ENCODE measurements at regions not wholly inside any gene's neighbourhood (a gene's known extent, or its start where the extent isn't known, plus 50 kb on each side); places are given as distances from the start of the nearest gene placed in this dataset.

DNA sequence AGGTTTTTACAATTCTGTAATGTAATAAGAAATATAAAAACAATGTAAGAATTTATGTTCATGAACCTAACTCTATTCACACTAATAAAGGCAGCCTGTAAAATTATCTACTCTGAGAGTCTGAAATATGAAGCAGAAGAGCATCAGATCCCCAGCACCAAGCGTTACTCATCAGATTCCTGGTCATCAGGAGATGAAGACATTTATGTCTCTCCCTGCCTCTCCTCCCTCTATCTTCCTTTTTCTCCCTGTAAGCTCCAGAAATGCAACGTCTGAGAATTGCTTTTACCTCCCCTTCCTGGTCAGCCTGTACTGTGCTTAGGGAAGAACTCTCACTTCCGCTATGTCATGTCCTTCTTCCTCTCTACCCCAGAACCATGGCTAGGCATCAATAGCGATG is 114.4 kb upstream of the SLIT3 start (continued):
- TF ChIP-seq, protein P1, sequence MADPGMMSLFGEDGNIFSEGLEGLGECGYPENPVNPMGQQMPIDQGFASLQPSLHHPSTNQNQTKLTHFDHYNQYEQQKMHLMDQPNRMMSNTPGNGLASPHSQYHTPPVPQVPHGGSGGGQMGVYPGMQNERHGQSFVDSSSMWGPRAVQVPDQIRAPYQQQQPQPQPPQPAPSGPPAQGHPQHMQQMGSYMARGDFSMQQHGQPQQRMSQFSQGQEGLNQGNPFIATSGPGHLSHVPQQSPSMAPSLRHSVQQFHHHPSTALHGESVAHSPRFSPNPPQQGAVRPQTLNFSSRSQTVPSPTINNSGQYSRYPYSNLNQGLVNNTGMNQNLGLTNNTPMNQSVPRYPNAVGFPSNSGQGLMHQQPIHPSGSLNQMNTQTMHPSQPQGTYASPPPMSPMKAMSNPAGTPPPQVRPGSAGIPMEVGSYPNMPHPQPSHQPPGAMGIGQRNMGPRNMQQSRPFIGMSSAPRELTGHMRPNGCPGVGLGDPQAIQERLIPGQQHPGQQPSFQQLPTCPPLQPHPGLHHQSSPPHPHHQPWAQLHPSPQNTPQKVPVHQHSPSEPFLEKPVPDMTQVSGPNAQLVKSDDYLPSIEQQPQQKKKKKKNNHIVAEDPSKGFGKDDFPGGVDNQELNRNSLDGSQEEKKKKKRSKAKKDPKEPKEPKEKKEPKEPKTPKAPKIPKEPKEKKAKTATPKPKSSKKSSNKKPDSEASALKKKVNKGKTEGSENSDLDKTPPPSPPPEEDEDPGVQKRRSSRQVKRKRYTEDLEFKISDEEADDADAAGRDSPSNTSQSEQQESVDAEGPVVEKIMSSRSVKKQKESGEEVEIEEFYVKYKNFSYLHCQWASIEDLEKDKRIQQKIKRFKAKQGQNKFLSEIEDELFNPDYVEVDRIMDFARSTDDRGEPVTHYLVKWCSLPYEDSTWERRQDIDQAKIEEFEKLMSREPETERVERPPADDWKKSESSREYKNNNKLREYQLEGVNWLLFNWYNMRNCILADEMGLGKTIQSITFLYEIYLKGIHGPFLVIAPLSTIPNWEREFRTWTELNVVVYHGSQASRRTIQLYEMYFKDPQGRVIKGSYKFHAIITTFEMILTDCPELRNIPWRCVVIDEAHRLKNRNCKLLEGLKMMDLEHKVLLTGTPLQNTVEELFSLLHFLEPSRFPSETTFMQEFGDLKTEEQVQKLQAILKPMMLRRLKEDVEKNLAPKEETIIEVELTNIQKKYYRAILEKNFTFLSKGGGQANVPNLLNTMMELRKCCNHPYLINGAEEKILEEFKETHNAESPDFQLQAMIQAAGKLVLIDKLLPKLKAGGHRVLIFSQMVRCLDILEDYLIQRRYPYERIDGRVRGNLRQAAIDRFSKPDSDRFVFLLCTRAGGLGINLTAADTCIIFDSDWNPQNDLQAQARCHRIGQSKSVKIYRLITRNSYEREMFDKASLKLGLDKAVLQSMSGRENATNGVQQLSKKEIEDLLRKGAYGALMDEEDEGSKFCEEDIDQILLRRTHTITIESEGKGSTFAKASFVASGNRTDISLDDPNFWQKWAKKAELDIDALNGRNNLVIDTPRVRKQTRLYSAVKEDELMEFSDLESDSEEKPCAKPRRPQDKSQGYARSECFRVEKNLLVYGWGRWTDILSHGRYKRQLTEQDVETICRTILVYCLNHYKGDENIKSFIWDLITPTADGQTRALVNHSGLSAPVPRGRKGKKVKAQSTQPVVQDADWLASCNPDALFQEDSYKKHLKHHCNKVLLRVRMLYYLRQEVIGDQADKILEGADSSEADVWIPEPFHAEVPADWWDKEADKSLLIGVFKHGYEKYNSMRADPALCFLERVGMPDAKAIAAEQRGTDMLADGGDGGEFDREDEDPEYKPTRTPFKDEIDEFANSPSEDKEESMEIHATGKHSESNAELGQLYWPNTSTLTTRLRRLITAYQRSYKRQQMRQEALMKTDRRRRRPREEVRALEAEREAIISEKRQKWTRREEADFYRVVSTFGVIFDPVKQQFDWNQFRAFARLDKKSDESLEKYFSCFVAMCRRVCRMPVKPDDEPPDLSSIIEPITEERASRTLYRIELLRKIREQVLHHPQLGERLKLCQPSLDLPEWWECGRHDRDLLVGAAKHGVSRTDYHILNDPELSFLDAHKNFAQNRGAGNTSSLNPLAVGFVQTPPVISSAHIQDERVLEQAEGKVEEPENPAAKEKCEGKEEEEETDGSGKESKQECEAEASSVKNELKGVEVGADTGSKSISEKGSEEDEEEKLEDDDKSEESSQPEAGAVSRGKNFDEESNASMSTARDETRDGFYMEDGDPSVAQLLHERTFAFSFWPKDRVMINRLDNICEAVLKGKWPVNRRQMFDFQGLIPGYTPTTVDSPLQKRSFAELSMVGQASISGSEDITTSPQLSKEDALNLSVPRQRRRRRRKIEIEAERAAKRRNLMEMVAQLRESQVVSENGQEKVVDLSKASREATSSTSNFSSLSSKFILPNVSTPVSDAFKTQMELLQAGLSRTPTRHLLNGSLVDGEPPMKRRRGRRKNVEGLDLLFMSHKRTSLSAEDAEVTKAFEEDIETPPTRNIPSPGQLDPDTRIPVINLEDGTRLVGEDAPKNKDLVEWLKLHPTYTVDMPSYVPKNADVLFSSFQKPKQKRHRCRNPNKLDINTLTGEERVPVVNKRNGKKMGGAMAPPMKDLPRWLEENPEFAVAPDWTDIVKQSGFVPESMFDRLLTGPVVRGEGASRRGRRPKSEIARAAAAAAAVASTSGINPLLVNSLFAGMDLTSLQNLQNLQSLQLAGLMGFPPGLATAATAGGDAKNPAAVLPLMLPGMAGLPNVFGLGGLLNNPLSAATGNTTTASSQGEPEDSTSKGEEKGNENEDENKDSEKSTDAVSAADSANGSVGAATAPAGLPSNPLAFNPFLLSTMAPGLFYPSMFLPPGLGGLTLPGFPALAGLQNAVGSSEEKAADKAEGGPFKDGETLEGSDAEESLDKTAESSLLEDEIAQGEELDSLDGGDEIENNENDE (IDR thresholded peaks at IDR 0.05; ENCODE audit: insufficient replicate concordance, low read length) = no peak
- TF ChIP-seq TEAD4 (IDR thresholded peaks at IDR 0.05; ENCODE audit: low read depth, low read length) = no peak

All from H1 (cell line).